A549 (cell line): ENCODE measurements at regions not wholly inside any gene's neighbourhood (a gene's known extent, or its start where the extent isn't known, plus 50 kb on each side); places are given as distances from the start of the nearest gene placed in this dataset.

ENCODE experiments used
- ATAC-seq, 2 experiments: fragments of 200-7000 bp in 1 of 2; fragments of >200 bp in 1 of 2; cut with Nextera tagmentation in 1 of 2; cut with Tn5 transposase in 1 of 2; 3 replicates each; pipeline versions ENCODE4 v1.8.0 to v1.9.1; 2018 to 2020; ENCODE audit warnings: mild to moderate bottlenecking in 1 of 2, moderate library complexity in 1 of 2
- CTCF ChIA-PET: fragments of 300-600 bp; sonication (Branson Sonifier 250); formaldehyde crosslinking; extraction: SDS; loops from one replicate; lab custom pipeline; 2021; ENCODE audit warnings: antibody characterized with exemption, inconsistent platforms; lab: Yijun Ruan, JAX
- POLR2A ChIA-PET: fragments of 350-600 bp; formaldehyde crosslinking; extraction: SDS; loops from one replicate; lab custom pipeline; 2021; ENCODE audit warnings: antibody characterized with exemption, inconsistent platforms; lab: Yijun Ruan, JAX
- DNase-seq, 2 experiments: peaks; one replicate each; pipeline versions ENCODE4 v3.0.0 to v3.0.0-alpha.2; 2011 to 2016; ENCODE audit warnings: low read depth in 1 of 2, low spot score in 1 of 2
- FAIRE-seq: peaks from 2 replicates; lab custom pipeline; 2011; peaks lifted over from hg19 to GRCh38; lab: Jason Lieb, UNC
- H3K27ac ChIP-seq, 2 experiments: fragments of >200 bp; sonication (Bioruptor Twin); formaldehyde crosslinking; 3 replicates each; pipeline ENCODE4 v1.5.1; 2016 to 2017
- H3K4me1 ChIP-seq: fragments of >200 bp; sonication (Bioruptor Twin); formaldehyde crosslinking; 3 replicates; pipeline ENCODE4 v1.6.1; 2016
- H3K4me2 ChIP-seq: fragments of >200 bp; sonication (Bioruptor Twin); formaldehyde crosslinking; 3 replicates; pipeline ENCODE4 v1.6.1; 2016
- H3K4me3 ChIP-seq: fragments of >200 bp; sonication (Bioruptor Twin); formaldehyde crosslinking; 3 replicates; pipeline ENCODE4 v1.5.1; 2016
- H3K9me3 ChIP-seq: fragments of >200 bp; sonication (Bioruptor Twin); formaldehyde crosslinking; 3 replicates; pipeline ENCODE4 v1.6.1; 2016
- CBX2 ChIP-seq: fragments of 200-600 bp; sonication (generic); IDR thresholded peaks from 2 replicates; pipeline ENCODE4 v1.6.1; 2016; ENCODE audit warnings: low read depth, mild to moderate bottlenecking, borderline replicate concordance
- CEBPB ChIP-seq, 2 experiments: fragments of >200 bp in 1 of 2; sonication (Bioruptor Twin) in 1 of 2; formaldehyde crosslinking in 1 of 2; IDR thresholded peaks; 2 replicates each; pipeline ENCODE4 v1.6.1; 2012 to 2016
- EHF ChIP-seq: fragments of 250-450 bp; sonication (Bioruptor Pico); IDR thresholded peaks from 2 replicates; pipeline ENCODE4 v1.5.0; 2020; ENCODE audit warnings: mild to moderate bottlenecking
- EHMT2 ChIP-seq: fragments of 200-600 bp; sonication (generic); IDR thresholded peaks from 2 replicates; pipeline ENCODE4 v1.6.1; 2016; ENCODE audit warnings: antibody characterized with exemption, low read depth, mild to moderate bottlenecking, moderate library complexity
- ESRRA ChIP-seq: fragments of 150-350 bp; IDR thresholded peaks from 2 replicates; pipeline ENCODE4 v1.6.1; 2014; ENCODE audit warnings: mild to moderate bottlenecking, low read length, borderline replicate concordance
- FOSL2 ChIP-seq, 2 experiments: fragments of 450-650 bp in 1 of 2; fragments of >200 bp in 1 of 2; sonication (Bioruptor Twin) in 1 of 2; formaldehyde crosslinking; IDR thresholded peaks; 2 replicates each; pipeline versions ENCODE4 v1.5.0 to v1.6.1; 2016 to 2020; ENCODE audit warnings: mild to moderate bottlenecking in 1 of 2, moderate library complexity in 1 of 2
- HDAC2 ChIP-seq: fragments of 200-600 bp; sonication (generic); IDR thresholded peaks from 2 replicates; pipeline ENCODE4 v1.6.1; 2016
- HEYL ChIP-seq: fragments of 250-450 bp; sonication (Bioruptor Pico); IDR thresholded peaks from 2 replicates; pipeline ENCODE4 v1.8.0; 2021; ENCODE audit warnings: mild to moderate bottlenecking, moderate library complexity
- HOXB13 ChIP-seq: fragments of 250-450 bp; sonication (Bioruptor Pico); IDR thresholded peaks from 2 replicates; pipeline ENCODE4 v1.5.0; 2020; ENCODE audit warnings: low read depth, mild to moderate bottlenecking, moderate library complexity
- HOXB5 ChIP-seq: fragments of 250-450 bp; sonication (Bioruptor Pico); IDR thresholded peaks from 2 replicates; pipeline ENCODE4 v1.5.0; 2020; ENCODE audit warnings: mild to moderate bottlenecking, moderate library complexity
- JUNB ChIP-seq: fragments of >200 bp; sonication (Bioruptor Twin); formaldehyde crosslinking; IDR thresholded peaks from 2 replicates; pipeline ENCODE4 v1.6.1; 2016
- MAFK ChIP-seq: fragments of 450-650 bp; IDR thresholded peaks from 2 replicates; pipeline ENCODE4 v1.6.1; 2014; ENCODE audit not compliant: partially characterized antibody
- MYC ChIP-seq: IDR thresholded peaks from 2 replicates; pipeline ENCODE4 v1.6.1; 2012; ENCODE audit warnings: mild to moderate bottlenecking, inconsistent platforms, low read length, improper control_type of control experiment, borderline replicate concordance
- NFE2L2 ChIP-seq: fragments of 150-350 bp; conservative IDR thresholded peaks from 2 replicates; pipeline ENCODE4 v1.6.1; 2014; ENCODE audit warnings: low read length
- NPAS2 ChIP-seq: fragments of 250-450 bp; sonication (Bioruptor Pico); IDR thresholded peaks from 2 replicates; pipeline ENCODE4 v1.8.0; 2022; ENCODE audit warnings: mild to moderate bottlenecking, moderate library complexity, borderline replicate concordance
- PHF8 ChIP-seq: fragments of 200-600 bp; sonication (generic); IDR thresholded peaks from 2 replicates; pipeline ENCODE4 v1.6.1; 2016; ENCODE audit warnings: low read depth, mild to moderate bottlenecking, antibody characterized with exemption, moderate library complexity, borderline replicate concordance
- POLR2A ChIP-seq: IDR thresholded peaks from 2 replicates; pipeline ENCODE4 v1.6.1; 2012; ENCODE audit warnings: mild to moderate bottlenecking, low read length
- RAD21 ChIP-seq, 2 experiments: fragments of >200 bp in 1 of 2; sonication (Bioruptor Twin) in 1 of 2; formaldehyde crosslinking in 1 of 2; IDR thresholded peaks in 1 of 2; conservative IDR thresholded peaks in 1 of 2; 2 replicates in 1 of 2; 3 replicates in 1 of 2; pipeline ENCODE4 v1.6.1; 2012 to 2018; ENCODE audit warnings: inconsistent platforms in 1 of 2
- RARB ChIP-seq: fragments of 250-450 bp; sonication (Bioruptor Pico); IDR thresholded peaks from 2 replicates; pipeline ENCODE4 v1.8.0; 2021; ENCODE audit warnings: mild to moderate bottlenecking, moderate library complexity
- RCOR1 ChIP-seq: fragments of 150-350 bp; IDR thresholded peaks from 2 replicates; pipeline ENCODE4 v1.6.1; 2014; ENCODE audit warnings: antibody characterized with exemption, low read length, low read depth
- RNF2 ChIP-seq: fragments of 200-600 bp; sonication (generic); IDR thresholded peaks from 2 replicates; pipeline ENCODE4 v1.6.1; 2016; ENCODE audit warnings: low read depth, mild to moderate bottlenecking, antibody characterized with exemption, moderate library complexity, borderline replicate concordance
- SMC3 ChIP-seq: fragments of >200 bp; sonication (Bioruptor Twin); formaldehyde crosslinking; IDR thresholded peaks from 3 replicates; pipeline ENCODE4 v1.6.1; 2018; ENCODE audit warnings: inconsistent platforms
- TFCP2L1 ChIP-seq: fragments of 250-450 bp; sonication (Bioruptor Pico); IDR thresholded peaks from 2 replicates; pipeline ENCODE4 v1.5.0; 2021; ENCODE audit warnings: mild to moderate bottlenecking
- ZFP36 ChIP-seq: fragments of 450-650 bp; IDR thresholded peaks from 2 replicates; pipeline ENCODE4 v1.6.1; 2014; ENCODE audit warnings: borderline replicate concordance; ENCODE audit not compliant: partially characterized antibody
- WGBS: methylation state at CpG from one replicate; pipeline ENCODE4 v1.1.6; 2017; ENCODE audit errors: missing lambda C conversion rate; 5-methylcytosine and 5-hydroxymethylcytosine counted together
- TF ChIP-seq, protein P1 (sequence below): fragments of >200 bp; sonication (Bioruptor Twin); formaldehyde crosslinking; IDR thresholded peaks from 2 replicates; pipeline ENCODE4 v1.6.1; 2016
- TF ChIP-seq, protein P2 (sequence below): IDR thresholded peaks from 2 replicates; pipeline ENCODE4 v1.6.1; 2012
- TF ChIP-seq, protein P3 (sequence below): fragments of 250-450 bp; sonication (Bioruptor Pico); IDR thresholded peaks from 2 replicates; pipeline ENCODE4 v1.5.0; 2020; ENCODE audit warnings: low read depth, mild to moderate bottlenecking, moderate library complexity

DNA sequence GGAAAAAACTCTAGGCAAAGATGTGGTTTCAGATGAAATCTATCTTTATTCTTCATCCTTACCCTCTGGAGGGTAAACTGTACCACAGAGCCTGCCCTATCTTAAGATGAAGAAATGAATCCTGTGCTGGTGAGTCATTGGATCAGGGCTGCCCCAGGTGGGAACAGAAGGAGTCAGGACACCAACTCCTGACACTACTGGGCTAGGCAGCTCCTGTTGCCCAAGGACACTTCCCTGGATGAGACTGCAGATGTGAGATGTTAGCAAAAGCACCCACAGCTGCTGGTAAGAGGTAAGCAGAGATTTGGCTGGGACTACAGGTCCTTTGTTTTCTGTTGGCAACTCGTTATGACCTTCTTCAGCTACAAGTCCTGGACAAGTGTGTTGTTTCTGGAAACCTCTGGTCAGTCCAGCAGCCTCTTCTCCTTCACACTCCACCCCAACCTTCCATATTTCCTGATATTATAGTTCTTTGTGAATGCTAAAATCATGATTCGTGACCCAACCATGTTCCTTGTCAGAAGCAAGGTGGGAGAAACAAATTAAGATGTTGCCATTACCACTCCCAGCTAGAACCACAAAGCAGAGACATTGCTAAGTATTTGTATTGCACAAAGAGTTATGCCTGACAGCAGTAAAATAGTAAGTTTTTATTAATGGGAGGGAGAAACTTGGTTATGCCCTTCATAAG, 104.2 kb upstream of the TGFBR2 start:
- H3K27ac ChIP-seq: peak overlapping the region in 1 of 2 experiments; percentile 59; a peak in 3 of 6 replicates
- no peak overlapping the region for H3K4me2 ChIP-seq
- ChIA-PET CTCF (interaction anchor here (0.9 to 1.7 kb wide), 2 partner anchors 11 to 303 kb away, joined by 4 to 6 read pairs; no protein-coding TSS in a partner anchor), POLR2A (no interaction called here)
- H3K4me1 ChIP-seq: no peaks in the 10 kb centered on the region
- FAIRE-seq: no peak
- ATAC-seq: no peak
- no peak for DNase-seq
- H3K9me3 ChIP-seq: no peaks in the 10 kb centered on the region
- no peak overlapping the region for H3K4me3 ChIP-seq
- 61% methylated on average over 2 of the region's 2 CpGs for WGBS
- TF ChIP-seq NPAS2 (CRISPR knock-in tag): no peak
- no peak for TF ChIP-seq EHMT2
- TF ChIP-seq JUNB: no peak
- TF ChIP-seq CBX2: no peak
- TF ChIP-seq, protein P1, sequence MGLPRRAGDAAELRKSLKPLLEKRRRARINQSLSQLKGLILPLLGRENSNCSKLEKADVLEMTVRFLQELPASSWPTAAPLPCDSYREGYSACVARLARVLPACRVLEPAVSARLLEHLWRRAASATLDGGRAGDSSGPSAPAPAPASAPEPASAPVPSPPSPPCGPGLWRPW: no peak
- TF ChIP-seq, all 56 proteins: peak for 0

DNA sequence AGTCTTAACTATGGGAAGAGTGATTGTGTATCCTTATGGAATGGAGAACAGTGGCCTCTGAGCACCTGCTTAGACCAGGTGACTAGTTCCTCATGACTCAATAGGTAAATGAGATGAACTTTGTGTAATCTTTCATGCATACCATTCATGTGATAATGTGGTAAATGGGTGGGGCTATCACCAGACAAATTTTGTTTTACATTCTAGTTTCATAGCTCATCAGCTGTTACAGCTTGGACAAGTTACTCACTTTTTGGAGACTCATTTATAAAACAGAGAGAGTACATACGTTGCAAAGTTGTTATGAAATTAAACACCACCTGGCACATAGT, 103.7 kb upstream of the TGFBR2 start:
- H3K4me3 ChIP-seq: no peak overlapping the region
- TF ChIP-seq CBX2: no peak
- TF ChIP-seq FOSL2 (IDR thresholded peaks at IDR 0.05): no peak
- TF ChIP-seq FOSL2 (CRISPR knock-in tag; IDR thresholded peaks at IDR 0.05): no peak
- no peak for FAIRE-seq
- no peaks in the 10 kb centered on the region for H3K9me3 ChIP-seq
- DNase-seq: no peak
- no peaks in the 10 kb centered on the region for H3K4me1 ChIP-seq
- no peak overlapping the region for H3K4me2 ChIP-seq
- WGBS: 73% methylated on average over 1 of the region's 1 CpG
- no peak overlapping the region; a peak in 1 of 6 replicates for H3K27ac ChIP-seq
- ChIA-PET CTCF (interaction anchor here (0.9 to 1.7 kb wide), 2 partner anchors 10 to 304 kb away, joined by 4 to 6 read pairs; no protein-coding TSS in a partner anchor), POLR2A (no interaction called here)
- ATAC-seq: no peak

DNA sequence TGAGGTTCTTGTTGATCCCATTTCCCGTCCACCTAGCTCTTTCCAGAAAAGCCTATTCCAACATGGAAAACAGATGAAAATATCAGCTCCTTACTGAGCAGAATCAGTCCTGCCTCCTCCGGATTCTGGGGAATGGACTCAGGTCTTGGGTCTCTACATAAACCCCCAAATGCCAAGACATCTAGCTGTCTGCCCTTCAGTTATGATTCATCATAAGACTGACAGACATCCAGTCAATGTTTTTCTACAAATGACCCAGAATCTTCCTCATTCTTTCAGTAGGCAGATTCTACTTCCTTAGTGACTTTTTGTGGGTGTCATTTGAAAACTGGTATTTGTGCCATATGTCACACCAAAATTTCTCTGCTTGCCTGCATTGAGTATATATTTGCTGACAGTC, 103.0 kb upstream of the TGFBR2 start:
- ChIA-PET CTCF (interaction anchor here (1.7 kb wide), 1 partner anchor 10 kb away, joined by 6 read pairs; no protein-coding TSS in a partner anchor), POLR2A (no interaction called here)
- no peak for ATAC-seq
- WGBS: 92% methylated on average over 2 of the region's 2 CpGs
- H3K9me3 ChIP-seq: no peaks in the 10 kb centered on the region
- FAIRE-seq: no peak
- no peak for DNase-seq
- H3K4me1 ChIP-seq: no peaks in the 10 kb centered on the region
- peak overlapping the region in 1 of 2 experiments; percentile 52; a peak in 3 of 6 replicates for H3K27ac ChIP-seq
- no peak for TF ChIP-seq NFE2L2
- TF ChIP-seq MYC: no peak
- no peak for TF ChIP-seq RNF2
- no peak for TF ChIP-seq TFCP2L1 (CRISPR knock-in tag)
- no peak for TF ChIP-seq HDAC2
- TF ChIP-seq RARB (CRISPR knock-in tag): no peak
- TF ChIP-seq POLR2A: no peak
- TF ChIP-seq HOXB5 (CRISPR knock-in tag): no peak
- TF ChIP-seq, protein P2, sequence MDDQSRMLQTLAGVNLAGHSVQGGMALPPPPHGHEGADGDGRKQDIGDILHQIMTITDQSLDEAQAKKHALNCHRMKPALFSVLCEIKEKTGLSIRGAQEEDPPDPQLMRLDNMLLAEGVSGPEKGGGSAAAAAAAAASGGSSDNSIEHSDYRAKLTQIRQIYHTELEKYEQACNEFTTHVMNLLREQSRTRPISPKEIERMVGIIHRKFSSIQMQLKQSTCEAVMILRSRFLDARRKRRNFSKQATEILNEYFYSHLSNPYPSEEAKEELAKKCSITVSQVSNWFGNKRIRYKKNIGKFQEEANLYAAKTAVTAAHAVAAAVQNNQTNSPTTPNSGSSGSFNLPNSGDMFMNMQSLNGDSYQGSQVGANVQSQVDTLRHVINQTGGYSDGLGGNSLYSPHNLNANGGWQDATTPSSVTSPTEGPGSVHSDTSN: no peak
- no peak for TF ChIP-seq RCOR1
- no peak for TF ChIP-seq CBX2
- TF ChIP-seq PHF8: no peak
- no peak for TF ChIP-seq EHF
- no peak overlapping the region for H3K4me2 ChIP-seq
- no peak overlapping the region for H3K4me3 ChIP-seq

DNA sequence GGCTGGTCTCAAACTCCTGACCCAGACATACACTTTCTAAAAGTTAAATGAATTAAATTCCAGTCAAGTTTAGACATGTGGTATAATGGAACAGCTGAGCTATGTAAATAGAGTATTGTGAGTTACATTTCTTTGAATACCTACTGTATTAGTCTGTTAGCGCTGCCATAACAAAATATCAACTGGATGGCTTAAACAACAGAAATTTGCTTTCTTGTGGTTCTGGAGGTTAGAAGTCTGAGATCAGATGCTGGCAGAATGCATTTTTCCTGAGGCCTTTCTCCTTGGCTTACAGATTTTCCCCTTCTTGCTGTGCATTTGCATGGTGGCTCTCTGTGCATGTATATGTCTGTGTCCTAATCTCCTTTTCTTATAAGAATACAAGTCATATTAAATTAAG, 101.5 kb upstream of the TGFBR2 start:
- Histone ChIP-seq H3K4me3 (no peak overlapping the region), H3K4me1 (no peaks in the 10 kb centered on the region), H3K27ac (no peak overlapping the region), H3K4me2 (no peak overlapping the region), H3K9me3 (no peaks in the 10 kb centered on the region)
- no peak for DNase-seq
- POLR2A ChIA-PET: no interaction called here
- ATAC-seq: no peak
- CTCF ChIA-PET: interaction anchor here (1.1 kb wide), 1 partner anchor 10 kb away, joined by 7 read pairs; no protein-coding TSS in a partner anchor
- 90% methylated on average over 1 of the region's 1 CpG for WGBS
- no peak for FAIRE-seq
- no peak for TF ChIP-seq RARB (CRISPR knock-in tag)
- TF ChIP-seq, protein P1: no peak
- no peak for TF ChIP-seq SMC3
- no peak for TF ChIP-seq MAFK
- no peak for TF ChIP-seq HDAC2
- TF ChIP-seq EHF: no peak
- no peak for TF ChIP-seq ESRRA
- TF ChIP-seq TFCP2L1 (CRISPR knock-in tag): no peak
- TF ChIP-seq, protein P3, sequence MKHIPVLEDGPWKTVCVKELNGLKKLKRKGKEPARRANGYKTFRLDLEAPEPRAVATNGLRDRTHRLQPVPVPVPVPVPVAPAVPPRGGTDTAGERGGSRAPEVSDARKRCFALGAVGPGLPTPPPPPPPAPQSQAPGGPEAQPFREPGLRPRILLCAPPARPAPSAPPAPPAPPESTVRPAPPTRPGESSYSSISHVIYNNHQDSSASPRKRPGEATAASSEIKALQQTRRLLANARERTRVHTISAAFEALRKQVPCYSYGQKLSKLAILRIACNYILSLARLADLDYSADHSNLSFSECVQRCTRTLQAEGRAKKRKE (CRISPR knock-in tag): no peak
- no peak for TF ChIP-seq ZFP36
- no peak for TF ChIP-seq NPAS2 (CRISPR knock-in tag)
- TF ChIP-seq HOXB13 (CRISPR knock-in tag): no peak
- TF ChIP-seq RAD21 (conservative IDR thresholded peaks at IDR 0.05 in 1 of 2, IDR thresholded peaks at IDR 0.05 in 1 of 2): no peak
- TF ChIP-seq HEYL: no peak
- TF ChIP-seq CEBPB (IDR thresholded peaks at IDR 0.05): no peak
- TF ChIP-seq RCOR1: no peak
- TF ChIP-seq, protein P2: no peak
